GM13977 (cell line): ENCODE measurements at regions not wholly inside any gene's neighbourhood (a gene's known extent, or its start where the extent isn't known, plus 50 kb on each side); places are given as distances from the start of the nearest gene placed in this dataset.
A peak's percentile ranks its signal among the peaks of the same experiment; 100 is the strongest.
"Not testable (repeated sequence)": the region's sequence is repeated elsewhere in the genome, so short reads cannot be mapped to it uniquely, and the experiment has no call there.

Experiments used
- DNase-seq: peaks from one replicate; pipeline ENCODE4 v3.0.0; 2012; ENCODE audit warnings: low spot score
- CTCF ChIP-seq: IDR thresholded peaks from 2 replicates; pipeline ENCODE4 v1.5.1; 2012; ENCODE audit warnings: mild to moderate bottlenecking, control low read depth; ENCODE audit not compliant: insufficient read depth; ENCODE audit errors: extremely low read depth, missing control alignments
- in situ Hi-C: fragments of 300-500 bp; cut with MboI; formaldehyde crosslinking; loops from one replicate; pipeline ENCODE4 v1.12.0; 2022; ENCODE audit warnings: low sequenced_read_pairs, low pct_unique_long_range_greater_than_20kb, mixed read lengths, inconsistent platforms; ENCODE audit not compliant: unreplicated experiment

GRCh38 chr2:143841935-143842334 lies 678.0 kb downstream of the ZEB2 start:
- no peak for DNase-seq
- in situ Hi-C loops, result no loop called here
- peak; percentile 24 for TF ChIP-seq CTCF

- no peak for DNase-seq
- in situ Hi-C loops, result no loop called here
- TF ChIP-seq CTCF, result no peak
Measured at GRCh38 chr2:143840601-143841000, 679.3 kb downstream of the ZEB2 start.

GRCh38 chr2:143840194-143840593 lies 679.7 kb downstream of the ZEB2 start:
- DNase-seq, result no peak
- TF ChIP-seq CTCF, result no peak
- in situ Hi-C loops, result no loop called here

- DNase-seq, result no peak
- in situ Hi-C loops, result no loop called here
- TF ChIP-seq CTCF, result no peak
Measured at GRCh38 chr2:143839456-143839855, 680.5 kb downstream of the ZEB2 start.

GRCh38 chr2:143837055-143837454 lies 682.9 kb downstream of the ZEB2 start:
- in situ Hi-C loops, DNase-seq: not testable (repeated sequence)

- in situ Hi-C loops, result no loop called here
- TF ChIP-seq CTCF, result no peak
Measured at GRCh38 chr2:143835481-143835880, 684.4 kb downstream of the ZEB2 start.

GRCh38 chr2:143833015-143833660 lies 686.8 kb downstream of the ZEB2 start:
- DNase-seq, result no peak
- in situ Hi-C loops, result no loop called here
- no peak for TF ChIP-seq CTCF

More at GRCh38 chr2:143835481-143835880, 684.4 kb downstream of the ZEB2 start:
- DNase-seq, result no peak
